ENCODE measurements at regions not wholly inside any gene's neighbourhood (a gene's known extent, or its start where the extent isn't known, plus 50 kb on each side); places are given as distances from the start of the nearest gene placed in this dataset.

DNA sequence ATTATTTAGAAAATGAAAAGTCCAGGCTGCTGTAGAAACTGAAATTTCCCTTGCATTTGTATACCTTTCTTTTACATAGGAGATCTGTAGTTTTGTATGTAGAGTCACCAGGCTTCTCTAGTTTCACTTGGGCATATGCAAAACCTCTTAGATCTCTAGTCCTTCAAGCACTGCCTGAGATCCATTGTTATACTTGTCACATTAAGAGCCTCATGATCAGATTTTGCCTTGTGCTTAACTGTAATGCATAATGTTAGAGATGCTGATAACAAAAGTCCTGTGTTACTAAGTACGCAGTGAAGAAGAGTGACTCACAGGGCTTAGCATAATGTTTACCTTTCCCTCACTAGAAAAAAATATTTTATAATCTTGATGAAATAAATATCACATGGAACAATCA, 250.2 kb downstream of the CYLC2 start (continued):
- TF ChIP-seq, protein P1, sequence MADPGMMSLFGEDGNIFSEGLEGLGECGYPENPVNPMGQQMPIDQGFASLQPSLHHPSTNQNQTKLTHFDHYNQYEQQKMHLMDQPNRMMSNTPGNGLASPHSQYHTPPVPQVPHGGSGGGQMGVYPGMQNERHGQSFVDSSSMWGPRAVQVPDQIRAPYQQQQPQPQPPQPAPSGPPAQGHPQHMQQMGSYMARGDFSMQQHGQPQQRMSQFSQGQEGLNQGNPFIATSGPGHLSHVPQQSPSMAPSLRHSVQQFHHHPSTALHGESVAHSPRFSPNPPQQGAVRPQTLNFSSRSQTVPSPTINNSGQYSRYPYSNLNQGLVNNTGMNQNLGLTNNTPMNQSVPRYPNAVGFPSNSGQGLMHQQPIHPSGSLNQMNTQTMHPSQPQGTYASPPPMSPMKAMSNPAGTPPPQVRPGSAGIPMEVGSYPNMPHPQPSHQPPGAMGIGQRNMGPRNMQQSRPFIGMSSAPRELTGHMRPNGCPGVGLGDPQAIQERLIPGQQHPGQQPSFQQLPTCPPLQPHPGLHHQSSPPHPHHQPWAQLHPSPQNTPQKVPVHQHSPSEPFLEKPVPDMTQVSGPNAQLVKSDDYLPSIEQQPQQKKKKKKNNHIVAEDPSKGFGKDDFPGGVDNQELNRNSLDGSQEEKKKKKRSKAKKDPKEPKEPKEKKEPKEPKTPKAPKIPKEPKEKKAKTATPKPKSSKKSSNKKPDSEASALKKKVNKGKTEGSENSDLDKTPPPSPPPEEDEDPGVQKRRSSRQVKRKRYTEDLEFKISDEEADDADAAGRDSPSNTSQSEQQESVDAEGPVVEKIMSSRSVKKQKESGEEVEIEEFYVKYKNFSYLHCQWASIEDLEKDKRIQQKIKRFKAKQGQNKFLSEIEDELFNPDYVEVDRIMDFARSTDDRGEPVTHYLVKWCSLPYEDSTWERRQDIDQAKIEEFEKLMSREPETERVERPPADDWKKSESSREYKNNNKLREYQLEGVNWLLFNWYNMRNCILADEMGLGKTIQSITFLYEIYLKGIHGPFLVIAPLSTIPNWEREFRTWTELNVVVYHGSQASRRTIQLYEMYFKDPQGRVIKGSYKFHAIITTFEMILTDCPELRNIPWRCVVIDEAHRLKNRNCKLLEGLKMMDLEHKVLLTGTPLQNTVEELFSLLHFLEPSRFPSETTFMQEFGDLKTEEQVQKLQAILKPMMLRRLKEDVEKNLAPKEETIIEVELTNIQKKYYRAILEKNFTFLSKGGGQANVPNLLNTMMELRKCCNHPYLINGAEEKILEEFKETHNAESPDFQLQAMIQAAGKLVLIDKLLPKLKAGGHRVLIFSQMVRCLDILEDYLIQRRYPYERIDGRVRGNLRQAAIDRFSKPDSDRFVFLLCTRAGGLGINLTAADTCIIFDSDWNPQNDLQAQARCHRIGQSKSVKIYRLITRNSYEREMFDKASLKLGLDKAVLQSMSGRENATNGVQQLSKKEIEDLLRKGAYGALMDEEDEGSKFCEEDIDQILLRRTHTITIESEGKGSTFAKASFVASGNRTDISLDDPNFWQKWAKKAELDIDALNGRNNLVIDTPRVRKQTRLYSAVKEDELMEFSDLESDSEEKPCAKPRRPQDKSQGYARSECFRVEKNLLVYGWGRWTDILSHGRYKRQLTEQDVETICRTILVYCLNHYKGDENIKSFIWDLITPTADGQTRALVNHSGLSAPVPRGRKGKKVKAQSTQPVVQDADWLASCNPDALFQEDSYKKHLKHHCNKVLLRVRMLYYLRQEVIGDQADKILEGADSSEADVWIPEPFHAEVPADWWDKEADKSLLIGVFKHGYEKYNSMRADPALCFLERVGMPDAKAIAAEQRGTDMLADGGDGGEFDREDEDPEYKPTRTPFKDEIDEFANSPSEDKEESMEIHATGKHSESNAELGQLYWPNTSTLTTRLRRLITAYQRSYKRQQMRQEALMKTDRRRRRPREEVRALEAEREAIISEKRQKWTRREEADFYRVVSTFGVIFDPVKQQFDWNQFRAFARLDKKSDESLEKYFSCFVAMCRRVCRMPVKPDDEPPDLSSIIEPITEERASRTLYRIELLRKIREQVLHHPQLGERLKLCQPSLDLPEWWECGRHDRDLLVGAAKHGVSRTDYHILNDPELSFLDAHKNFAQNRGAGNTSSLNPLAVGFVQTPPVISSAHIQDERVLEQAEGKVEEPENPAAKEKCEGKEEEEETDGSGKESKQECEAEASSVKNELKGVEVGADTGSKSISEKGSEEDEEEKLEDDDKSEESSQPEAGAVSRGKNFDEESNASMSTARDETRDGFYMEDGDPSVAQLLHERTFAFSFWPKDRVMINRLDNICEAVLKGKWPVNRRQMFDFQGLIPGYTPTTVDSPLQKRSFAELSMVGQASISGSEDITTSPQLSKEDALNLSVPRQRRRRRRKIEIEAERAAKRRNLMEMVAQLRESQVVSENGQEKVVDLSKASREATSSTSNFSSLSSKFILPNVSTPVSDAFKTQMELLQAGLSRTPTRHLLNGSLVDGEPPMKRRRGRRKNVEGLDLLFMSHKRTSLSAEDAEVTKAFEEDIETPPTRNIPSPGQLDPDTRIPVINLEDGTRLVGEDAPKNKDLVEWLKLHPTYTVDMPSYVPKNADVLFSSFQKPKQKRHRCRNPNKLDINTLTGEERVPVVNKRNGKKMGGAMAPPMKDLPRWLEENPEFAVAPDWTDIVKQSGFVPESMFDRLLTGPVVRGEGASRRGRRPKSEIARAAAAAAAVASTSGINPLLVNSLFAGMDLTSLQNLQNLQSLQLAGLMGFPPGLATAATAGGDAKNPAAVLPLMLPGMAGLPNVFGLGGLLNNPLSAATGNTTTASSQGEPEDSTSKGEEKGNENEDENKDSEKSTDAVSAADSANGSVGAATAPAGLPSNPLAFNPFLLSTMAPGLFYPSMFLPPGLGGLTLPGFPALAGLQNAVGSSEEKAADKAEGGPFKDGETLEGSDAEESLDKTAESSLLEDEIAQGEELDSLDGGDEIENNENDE (IDR thresholded peaks at IDR 0.05; ENCODE audit: insufficient replicate concordance, low read length), result no peak
- TF ChIP-seq SP2 (IDR thresholded peaks at IDR 0.05; ENCODE audit: low read length), result no peak
- no peak for TF ChIP-seq FOSL1 (IDR thresholded peaks at IDR 0.05; ENCODE audit: insufficient read depth, low read depth, low read length)
- TF ChIP-seq, protein P2, sequence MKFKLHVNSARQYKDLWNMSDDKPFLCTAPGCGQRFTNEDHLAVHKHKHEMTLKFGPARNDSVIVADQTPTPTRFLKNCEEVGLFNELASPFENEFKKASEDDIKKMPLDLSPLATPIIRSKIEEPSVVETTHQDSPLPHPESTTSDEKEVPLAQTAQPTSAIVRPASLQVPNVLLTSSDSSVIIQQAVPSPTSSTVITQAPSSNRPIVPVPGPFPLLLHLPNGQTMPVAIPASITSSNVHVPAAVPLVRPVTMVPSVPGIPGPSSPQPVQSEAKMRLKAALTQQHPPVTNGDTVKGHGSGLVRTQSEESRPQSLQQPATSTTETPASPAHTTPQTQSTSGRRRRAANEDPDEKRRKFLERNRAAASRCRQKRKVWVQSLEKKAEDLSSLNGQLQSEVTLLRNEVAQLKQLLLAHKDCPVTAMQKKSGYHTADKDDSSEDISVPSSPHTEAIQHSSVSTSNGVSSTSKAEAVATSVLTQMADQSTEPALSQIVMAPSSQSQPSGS (IDR thresholded peaks at IDR 0.05; ENCODE audit: low read length), result no peak
- TF ChIP-seq PHF8 (conservative IDR thresholded peaks at IDR 0.05; ENCODE audit: low read depth, low read length), result no peak
- no peak for TF ChIP-seq RNF2 (IDR thresholded peaks at IDR 0.05; ENCODE audit: borderline replicate concordance, low read depth, low read length, missing control alignments, poor library complexity, severe bottlenecking)
- TF ChIP-seq SUZ12 (IDR thresholded peaks at IDR 0.05; ENCODE audit: low read length), result no peak
